Mesenchymal stem cell (in vitro differentiated cells and primary cell): ENCODE measurements at regions not wholly inside any gene's neighbourhood (a gene's known extent, or its start where the extent isn't known, plus 50 kb on each side); places are given as distances from the start of the nearest gene placed in this dataset.

Source experiments
- DNase-seq: peaks from one replicate; pipeline ENCODE4 v3.0.0-alpha.2; 2013
- H2AFZ ChIP-seq: one replicate; pipeline ENCODE4 v1.6.1; 2013; ENCODE audit warnings: low read depth, mild to moderate bottlenecking, control low read depth, inconsistent platforms, low read length, moderate library complexity
- H2AK5ac ChIP-seq: 2 replicates; pipeline ENCODE4 v1.6.1; 2013; ENCODE audit warnings: low read length, moderate library complexity, mild to moderate bottlenecking, inconsistent platforms; ENCODE audit not compliant: severe bottlenecking
- H2BK120ac ChIP-seq: one replicate; pipeline ENCODE4 v1.6.1; 2013; ENCODE audit warnings: low read depth, mild to moderate bottlenecking, inconsistent platforms, low read length, moderate library complexity
- H2BK12ac ChIP-seq, 2 experiments: one replicate each; pipeline ENCODE4 v1.6.1; 2013; ENCODE audit warnings: inconsistent platforms in 2 of 2, low read length in 2 of 2, mild to moderate bottlenecking in 2 of 2, moderate library complexity in 2 of 2, control low read depth in 1 of 2
- H2BK15ac ChIP-seq: one replicate; pipeline ENCODE4 v1.6.1; 2013; ENCODE audit warnings: mild to moderate bottlenecking, low read depth, inconsistent platforms; ENCODE audit not compliant: poor library complexity, severe bottlenecking
- H2BK5ac ChIP-seq: 2 replicates; pipeline ENCODE4 v1.6.1; 2013; ENCODE audit warnings: low read depth, mild to moderate bottlenecking, low read length, control low read depth, inconsistent platforms; ENCODE audit not compliant: poor library complexity, severe bottlenecking
- H3K14ac ChIP-seq, 2 experiments: one replicate each; pipeline ENCODE4 v1.6.1; 2013; ENCODE audit warnings: inconsistent platforms in 2 of 2, low read length in 2 of 2, control low read depth in 1 of 2, mild to moderate bottlenecking in 1 of 2, moderate library complexity in 1 of 2
- H3K18ac ChIP-seq, 2 experiments: one replicate each; pipeline ENCODE4 v1.6.1; 2013; ENCODE audit warnings: inconsistent platforms in 2 of 2, low read length in 2 of 2, control low read depth in 1 of 2, low read depth in 1 of 2, mild to moderate bottlenecking in 1 of 2
- H3K23ac ChIP-seq, 2 experiments: one replicate each; pipeline ENCODE4 v1.6.1; 2013; ENCODE audit warnings: inconsistent platforms in 2 of 2, low read length in 2 of 2, mild to moderate bottlenecking in 2 of 2, moderate library complexity in 2 of 2, control low read depth in 1 of 2
- H3K27ac ChIP-seq: 2 replicates; pipeline ENCODE4 v1.5.1; 2013; ENCODE audit warnings: mild to moderate bottlenecking, moderate library complexity, low read length, control low read depth, inconsistent platforms; ENCODE audit not compliant: poor library complexity, severe bottlenecking
- H3K27me3 ChIP-seq, 2 experiments: 2 replicates each; pipeline versions ENCODE4 v1.6.1 to v1.7.0; 2013; ENCODE audit warnings: low read length in 2 of 2, mild to moderate bottlenecking in 2 of 2, moderate library complexity in 2 of 2, control low read depth in 1 of 2, inconsistent platforms in 1 of 2; ENCODE audit not compliant: control insufficient read depth in 1 of 2, insufficient read depth in 1 of 2
- H3K36me3 ChIP-seq, 2 experiments: 2 replicates each; pipeline versions ENCODE4 v1.6.1 to v1.7.0; 2013; ENCODE audit warnings: low read length in 2 of 2, control low read depth in 1 of 2, inconsistent platforms in 1 of 2, low read depth in 1 of 2, mild to moderate bottlenecking in 1 of 2; ENCODE audit not compliant: insufficient read depth in 2 of 2, control insufficient read depth in 1 of 2
- H3K4ac ChIP-seq, 2 experiments: one replicate each; pipeline ENCODE4 v1.6.1; 2013; ENCODE audit warnings: inconsistent platforms in 2 of 2, low read length in 2 of 2, mild to moderate bottlenecking in 2 of 2, moderate library complexity in 2 of 2, control low read depth in 1 of 2, low read depth in 1 of 2
- H3K4me1 ChIP-seq: 2 replicates; pipeline ENCODE4 v1.6.1; 2013; ENCODE audit warnings: low read depth, low read length, control low read depth; ENCODE audit not compliant: control insufficient read depth, insufficient read depth
- H3K4me2 ChIP-seq: 2 replicates; pipeline ENCODE4 v1.6.1; 2013; ENCODE audit warnings: low read length, mild to moderate bottlenecking, inconsistent platforms; ENCODE audit not compliant: poor library complexity, severe bottlenecking
- H3K4me3 ChIP-seq, 2 experiments: 2 replicates each; pipeline versions ENCODE4 v1.5.1 to v1.7.0; 2013; ENCODE audit warnings: low read length in 2 of 2, mild to moderate bottlenecking in 2 of 2, control low read depth in 1 of 2, low read depth in 1 of 2; ENCODE audit not compliant: insufficient read depth in 1 of 2
- H3K79me1 ChIP-seq: replicated peaks from 2 replicates; pipeline ENCODE4 v1.6.1; 2013; ENCODE audit warnings: mild to moderate bottlenecking, control low read depth, low read length, inconsistent platforms; ENCODE audit not compliant: poor library complexity, severe bottlenecking
- H3K9ac ChIP-seq: 2 replicates; pipeline ENCODE4 v1.7.0; 2013; ENCODE audit warnings: mild to moderate bottlenecking, low read length, moderate library complexity
- H3K9me3 ChIP-seq: 2 replicates; pipeline ENCODE4 v1.7.0; 2013; ENCODE audit warnings: mild to moderate bottlenecking, low read length; ENCODE audit not compliant: control insufficient read depth
- H4K8ac ChIP-seq: one replicate; pipeline ENCODE4 v1.6.1; 2013; ENCODE audit warnings: inconsistent platforms, mild to moderate bottlenecking, low read length, moderate library complexity
- H4K91ac ChIP-seq: one replicate; pipeline ENCODE4 v1.6.1; 2013; ENCODE audit warnings: mild to moderate bottlenecking, low read length, inconsistent platforms
- WGBS: methylation state at CpG from one replicate; pipeline ENCODE4 v1.1.7; 2013; ENCODE audit warnings: mixed read lengths; 5-methylcytosine and 5-hydroxymethylcytosine counted together

DNA sequence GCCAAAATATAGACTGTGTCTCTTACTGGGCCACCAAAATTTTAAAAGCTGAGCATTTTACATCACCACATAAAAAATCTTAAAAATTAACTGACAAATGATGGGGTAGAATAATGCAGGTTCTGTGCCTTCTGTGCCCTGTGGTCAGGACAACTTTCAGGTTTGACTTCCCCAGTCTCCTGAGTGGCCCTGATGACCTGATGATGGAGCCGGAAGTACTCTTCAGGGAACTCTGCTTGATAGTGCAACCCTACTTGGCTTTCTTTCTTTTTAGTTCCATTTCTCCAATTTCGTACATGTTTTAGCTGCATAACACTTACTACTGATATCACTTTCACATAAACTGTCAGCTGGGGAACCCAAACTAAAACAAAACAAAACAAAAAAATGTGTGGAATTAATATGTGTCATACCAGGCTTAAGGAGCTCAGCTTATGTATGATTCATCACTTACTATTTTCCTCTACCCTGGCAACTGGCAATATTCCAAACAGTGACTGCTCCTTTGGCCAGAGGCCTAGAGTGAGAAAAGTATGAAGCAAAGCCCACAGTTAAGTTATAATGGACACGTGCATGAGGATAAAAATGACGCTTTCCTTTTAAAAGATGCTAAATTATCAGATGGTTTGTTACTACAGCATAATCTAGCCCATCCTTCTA, 194.3 kb downstream of the BCHE start:
- Histone ChIP-seq H3K14ac (no peak overlapping the region), H3K4me1 (peaks cover 1% of the 10 kb centered on the region), H2BK120ac (no peak overlapping the region), H3K9me3 (peaks cover 12% of the 10 kb centered on the region), H2BK12ac (no peak overlapping the region), H3K9ac (peak overlapping the region; percentile 77), H2AK5ac (no peak overlapping the region), H3K23ac (no peak overlapping the region), H3K79me1 (no peaks in the 10 kb centered on the region), H3K4me2 (peak overlapping the region; percentile 43), H3K4ac (no peak overlapping the region), H2AFZ (no peak overlapping the region), H4K8ac (no peak overlapping the region), H3K27ac (peak overlapping the region; percentile 99), H3K36me3 (no peaks in the 10 kb centered on the region), H4K91ac (no peak overlapping the region), H2BK15ac (no peak overlapping the region), H3K4me3 (peak overlapping the region in 1 of 2 experiments; percentile 38), H3K27me3 (no peaks in the 10 kb centered on the region), H3K18ac (no peak overlapping the region), H2BK5ac (peak overlapping the region; percentile 97)
- peak; percentile 97 for DNase-seq
- WGBS = 0% methylated on average over 2 of the region's 4 CpGs

DNA sequence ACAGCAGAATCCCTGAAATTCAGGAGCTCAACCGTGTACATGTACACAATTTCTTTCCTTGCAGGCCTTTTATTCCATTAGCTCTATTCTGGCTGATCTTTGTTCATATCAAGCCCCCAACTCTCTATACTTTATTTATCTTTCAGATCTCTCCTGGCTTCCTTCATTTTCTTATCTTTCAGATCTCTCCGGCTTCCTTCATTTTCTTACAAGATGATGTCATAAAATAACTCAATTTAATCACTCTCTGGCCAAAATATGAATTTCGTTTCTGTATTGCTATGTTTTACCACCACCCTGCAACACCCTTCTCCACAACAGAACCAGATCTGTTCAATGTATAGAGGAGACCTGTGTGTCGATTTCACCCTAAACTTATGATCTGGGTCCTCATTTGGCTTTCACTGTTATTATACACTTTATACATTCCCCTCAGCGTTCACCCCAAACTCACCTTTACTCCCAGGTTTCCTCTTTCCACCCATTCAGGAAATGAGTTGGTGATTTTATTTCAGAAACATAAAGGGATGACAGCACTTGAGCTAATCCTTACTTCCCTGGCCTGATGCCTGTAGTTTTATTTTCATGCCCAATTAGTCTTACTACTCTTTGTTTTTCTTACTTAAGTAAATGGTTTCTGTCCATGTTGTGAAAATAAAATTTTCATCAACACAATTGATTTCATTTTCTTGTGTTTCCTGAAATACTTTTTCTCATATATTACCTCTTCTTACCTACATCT, 195.5 kb downstream of the BCHE start:
- Histone ChIP-seq H2AFZ (no peak overlapping the region), H3K18ac (no peak overlapping the region), H3K9me3 (peaks cover 7% of the 10 kb centered on the region), H3K4me3 (no peak overlapping the region), H2BK120ac (no peak overlapping the region), H3K27me3 (no peaks in the 10 kb centered on the region), H3K4me1 (peaks cover 1% of the 10 kb centered on the region), H3K4me2 (no peak overlapping the region), H2AK5ac (no peak overlapping the region), H3K36me3 (no peaks in the 10 kb centered on the region), H4K91ac (no peak overlapping the region), H2BK5ac (no peak overlapping the region), H3K27ac (no peak overlapping the region), H3K79me1 (no peaks in the 10 kb centered on the region), H4K8ac (no peak overlapping the region), H3K23ac (no peak overlapping the region), H3K4ac (no peak overlapping the region), H2BK12ac (no peak overlapping the region), H3K9ac (no peak overlapping the region), H3K14ac (no peak overlapping the region), H2BK15ac (no peak overlapping the region)
- no peak for DNase-seq
- 89% methylated on average over 5 of the region's 5 CpGs for WGBS

DNA sequence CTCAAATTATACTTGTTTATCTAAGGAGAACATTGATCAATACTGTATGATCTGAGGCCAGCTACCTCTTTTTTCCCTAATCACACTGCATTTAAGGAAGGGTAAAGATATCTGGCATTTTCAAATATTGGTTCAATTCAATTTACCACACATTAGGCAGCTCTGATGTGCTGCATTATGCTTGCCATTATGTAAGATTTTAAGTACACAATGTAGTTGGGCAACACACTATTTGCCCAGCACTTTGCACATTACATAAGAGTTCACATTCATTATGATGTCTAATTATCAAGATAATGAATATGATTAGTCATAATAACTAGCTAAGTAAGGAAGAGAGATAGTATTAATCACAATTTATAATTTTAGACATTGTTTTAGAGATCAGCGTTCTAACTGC, 196.3 kb downstream of the BCHE start:
- Histone ChIP-seq H3K4me1 (peaks cover 4% of the 10 kb centered on the region), H4K8ac (no peak overlapping the region), H2AK5ac (no peak overlapping the region), H3K27me3 (no peaks in the 10 kb centered on the region), H3K4ac (no peak overlapping the region), H2BK12ac (no peak overlapping the region), H3K36me3 (no peaks in the 10 kb centered on the region), H2BK5ac (no peak overlapping the region), H3K4me2 (no peak overlapping the region), H3K79me1 (no peaks in the 10 kb centered on the region), H3K14ac (no peak overlapping the region), H3K23ac (no peak overlapping the region), H2BK15ac (no peak overlapping the region), H3K4me3 (no peak overlapping the region), H3K9ac (no peak overlapping the region), H3K18ac (no peak overlapping the region), H2BK120ac (no peak overlapping the region), H3K9me3 (peaks cover 7% of the 10 kb centered on the region), H3K27ac (no peak overlapping the region), H2AFZ (no peak overlapping the region), H4K91ac (no peak overlapping the region)
- WGBS = 100% methylated on average over 1 of the region's 1 CpG
- DNase-seq = no peak

DNA sequence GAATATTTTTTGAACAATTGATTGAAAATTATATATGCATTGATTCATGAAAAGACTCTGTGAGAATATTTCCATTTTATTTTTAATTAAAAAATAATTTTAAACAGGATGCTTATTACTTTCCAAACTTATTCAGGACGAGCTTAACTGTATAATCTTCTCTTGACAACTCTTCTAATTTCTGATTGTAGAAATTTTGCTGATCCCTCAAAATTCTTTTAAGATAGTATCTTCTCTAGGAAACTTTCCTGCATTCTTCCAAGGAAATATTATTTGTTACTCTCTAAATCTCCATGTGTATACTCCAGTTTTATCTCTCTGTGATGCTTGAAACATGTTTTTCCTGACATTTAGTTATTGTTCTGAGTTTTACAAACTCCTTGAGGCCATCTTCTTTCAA, 197.2 kb downstream of the BCHE start:
- Histone ChIP-seq H4K91ac (no peak overlapping the region), H2BK12ac (no peak overlapping the region), H3K4me3 (no peak overlapping the region), H2BK15ac (no peak overlapping the region), H3K4me2 (no peak overlapping the region), H2AFZ (no peak overlapping the region), H3K27ac (no peak overlapping the region), H3K36me3 (no peaks in the 10 kb centered on the region), H3K23ac (no peak overlapping the region), H3K9me3 (no peaks in the 10 kb centered on the region), H4K8ac (no peak overlapping the region), H3K18ac (no peak overlapping the region), H2BK120ac (no peak overlapping the region), H3K4ac (no peak overlapping the region), H3K4me1 (peaks cover 4% of the 10 kb centered on the region), H2AK5ac (no peak overlapping the region), H3K79me1 (no peaks in the 10 kb centered on the region), H3K9ac (no peak overlapping the region), H2BK5ac (no peak overlapping the region), H3K14ac (no peak overlapping the region), H3K27me3 (no peaks in the 10 kb centered on the region)
- no CpG with 5 or more reads among the region's 1 CpG for WGBS
- DNase-seq = no peak
